PC-3 (cell line): ENCODE measurements at regions not wholly inside any gene's neighbourhood (a gene's known extent, or its start where the extent isn't known, plus 50 kb on each side); places are given as distances from the start of the nearest gene placed in this dataset.

Source experiments
- CTCF ChIP-seq: fragments of 300-600 bp; sonication (generic); conservative IDR thresholded peaks from 2 replicates; pipeline ENCODE4 v1.5.1; 2017; ENCODE audit warnings: antibody characterized with exemption, low read depth, mild to moderate bottlenecking, low read length
- EZH2phosphoT487 ChIP-seq: fragments of 300-600 bp; sonication (generic); IDR thresholded peaks from 2 replicates; pipeline ENCODE4 v1.6.1; 2018; ENCODE audit warnings: mild to moderate bottlenecking, antibody characterized with exemption, low read length, borderline replicate concordance

GRCh38 chr9:8189881-8190280 lies 390.3 kb upstream of the DMAC1 start:
- TF ChIP-seq CTCF: no peak
- no peak for TF ChIP-seq EZH2phosphoT487
